ENCODE measurements at regions not wholly inside any gene's neighbourhood (a gene's known extent, or its start where the extent isn't known, plus 50 kb on each side); places are given as distances from the start of the nearest gene placed in this dataset.

GRCh38 chr13:47433461-47434005 is 536.7 kb upstream of the HTR2A start:
- no peak for TF ChIP-seq EZH2 (IDR thresholded peaks at IDR 0.05; ENCODE audit: borderline replicate concordance)
- TF ChIP-seq CTCF (IDR thresholded peaks at IDR 0.05; ENCODE audit: poor library complexity), result no peak

Measured in hepatocyte (in vitro differentiated cells).